SK-N-SH (cell line): ENCODE measurements at regions not wholly inside any gene's neighbourhood (a gene's known extent, or its start where the extent isn't known, plus 50 kb on each side); places are given as distances from the start of the nearest gene placed in this dataset.

Source experiments
- CTCF ChIA-PET: fragments of 300-600, 350-600 bp; formaldehyde crosslinking; extraction: SDS; loops from one replicate; lab custom pipeline; 2021; lab: Yijun Ruan, JAX
- POLR2A ChIA-PET: fragments of 350-600 bp; sonication (Branson Sonifier 250); formaldehyde crosslinking; extraction: SDS; loops from one replicate; lab custom pipeline; 2020; ENCODE audit warnings: antibody characterized with exemption, inconsistent platforms; lab: Yijun Ruan, JAX
- DNase-seq: peaks from one replicate; pipeline ENCODE4 v3.0.0; 2012
- H2AFZ ChIP-seq: fragments of 200-600 bp; sonication (generic); 2 replicates; pipeline ENCODE4 v1.8.1; 2016; ENCODE audit warnings: antibody characterized with exemption, mild to moderate bottlenecking, low read depth
- H3F3A ChIP-seq: fragments of 200-600 bp; sonication (generic); replicated peaks from 2 replicates; pipeline ENCODE3; 2016; ENCODE audit warnings: antibody characterized with exemption, mild to moderate bottlenecking; ENCODE audit not compliant: insufficient read depth
- H3K27ac ChIP-seq, 2 experiments: fragments of 200-500 bp in 1 of 2; fragments of 200-600 bp in 1 of 2; sonication (Bioruptor generic) in 1 of 2; sonication (generic), shearing (Covaris generic) in 1 of 2; 2 replicates each; pipeline versions ENCODE4 v1.5.1 to v1.6.1; 2014 to 2016; ENCODE audit warnings: low read depth in 2 of 2, inconsistent platforms in 1 of 2, low read length in 1 of 2, mild to moderate bottlenecking in 1 of 2, mixed read lengths in 1 of 2
- H3K27me3 ChIP-seq: fragments of 200-600 bp; sonication (generic), shearing (Covaris generic); 2 replicates; pipeline ENCODE4 v1.6.1; 2016; ENCODE audit warnings: mixed run types; ENCODE audit not compliant: insufficient read depth
- H3K36me3 ChIP-seq, 2 experiments: fragments of 200-500 bp in 1 of 2; fragments of 200-600 bp in 1 of 2; sonication (Bioruptor generic) in 1 of 2; sonication (generic) in 1 of 2; replicated peaks in 1 of 2; 2 replicates each; pipeline versions ENCODE3 to v1.5.1; 2014 to 2016; ENCODE audit warnings: low read length in 1 of 2, mild to moderate bottlenecking in 1 of 2; ENCODE audit not compliant: insufficient read depth in 2 of 2, control insufficient read depth in 1 of 2
- H3K4me1 ChIP-seq, 2 experiments: fragments of 200-500 bp in 1 of 2; fragments of 200-600 bp in 1 of 2; sonication (Bioruptor generic) in 1 of 2; sonication (generic), shearing (Covaris generic) in 1 of 2; 2 replicates each; pipeline versions ENCODE4 v1.5.1 to v1.6.1; 2014 to 2016; ENCODE audit warnings: low read depth in 1 of 2, low read length in 1 of 2, mixed run types in 1 of 2; ENCODE audit not compliant: insufficient read depth in 2 of 2, control insufficient read depth in 1 of 2
- H3K4me2 ChIP-seq: fragments of 200-600 bp; sonication (generic), shearing (Covaris generic); 2 replicates; pipeline ENCODE4 v1.6.1; 2017; ENCODE audit warnings: mixed run types
- H3K4me3 ChIP-seq, 2 experiments: fragments of 200-500 bp in 1 of 2; fragments of 200-600 bp in 1 of 2; sonication (Bioruptor generic) in 1 of 2; sonication (generic), shearing (Covaris generic) in 1 of 2; 2 replicates each; pipeline versions ENCODE4 v1.5.1 to v1.8.1; 2014 to 2016; ENCODE audit warnings: low read depth in 2 of 2, inconsistent platforms in 1 of 2, low read length in 1 of 2, mild to moderate bottlenecking in 1 of 2, mixed read lengths in 1 of 2, moderate library complexity in 1 of 2
- H3K79me2 ChIP-seq: fragments of 200-600 bp; sonication (generic); 2 replicates; pipeline ENCODE4 v1.8.1; 2017; ENCODE audit warnings: mild to moderate bottlenecking; ENCODE audit not compliant: insufficient read depth
- H3K9ac ChIP-seq: fragments of 200-600 bp; sonication (generic); 2 replicates; pipeline ENCODE4 v1.6.1; 2017; ENCODE audit warnings: mixed run types
- H3K9me2 ChIP-seq: fragments of 200-600 bp; sonication (generic); 2 replicates; pipeline ENCODE4 v1.6.1; 2017; ENCODE audit warnings: mixed run types
- H3K9me3 ChIP-seq: fragments of 200-600 bp; sonication (generic); 2 replicates; pipeline ENCODE4 v1.6.1; 2017; ENCODE audit warnings: mixed run types, mild to moderate bottlenecking, moderate library complexity
- H4K20me1 ChIP-seq: fragments of 200-600 bp; sonication (generic); 2 replicates; pipeline ENCODE4 v1.6.1; 2017; ENCODE audit warnings: mild to moderate bottlenecking, mixed run types; ENCODE audit not compliant: insufficient read depth
- CHD2 ChIP-seq: fragments of 150-350 bp; IDR thresholded peaks from 2 replicates; pipeline ENCODE4 v1.6.1; 2018; ENCODE audit warnings: low read length; ENCODE audit not compliant: partially characterized antibody
- EP300 ChIP-seq, 2 experiments: IDR thresholded peaks; 2 replicates each; pipeline versions ENCODE4 v1.4.0 to v1.6.1; 2012; ENCODE audit warnings: borderline replicate concordance in 1 of 2, low read depth in 1 of 2, low read length in 1 of 2
- EZH2phosphoT487 ChIP-seq: fragments of 200-600 bp; sonication (generic); IDR thresholded peaks from 2 replicates; pipeline ENCODE4 v1.6.1; 2017; ENCODE audit warnings: low read depth, mixed run types, mild to moderate bottlenecking, antibody characterized with exemption, moderate library complexity, borderline replicate concordance
- FOXM1 ChIP-seq: IDR thresholded peaks from 2 replicates; pipeline ENCODE4 v1.4.0; 2012; ENCODE audit warnings: low read depth, mild to moderate bottlenecking
- GABPA ChIP-seq: IDR thresholded peaks from 2 replicates; pipeline ENCODE4 v1.4.0; 2012; ENCODE audit warnings: low read depth, mild to moderate bottlenecking
- JUND ChIP-seq: IDR thresholded peaks from 2 replicates; pipeline ENCODE4 v1.4.0; 2012
- MEF2A ChIP-seq: IDR thresholded peaks from 2 replicates; pipeline ENCODE4 v1.4.0; 2012; ENCODE audit warnings: low read depth, borderline replicate concordance
- MXI1 ChIP-seq: IDR thresholded peaks from 2 replicates; pipeline ENCODE4 v1.6.1; 2012; ENCODE audit warnings: mild to moderate bottlenecking, low read depth, low read length, improper control_type of control experiment
- PBX3 ChIP-seq: IDR thresholded peaks from 2 replicates; pipeline ENCODE4; 2012
- RAD21 ChIP-seq: IDR thresholded peaks from 2 replicates; pipeline ENCODE4 v1.6.1; 2012; ENCODE audit warnings: mild to moderate bottlenecking, low read length
- RCOR1 ChIP-seq: fragments of 150-350 bp; IDR thresholded peaks from 2 replicates; pipeline ENCODE4 v1.6.1; 2017; ENCODE audit warnings: antibody characterized with exemption, low read length
- REST ChIP-seq: IDR thresholded peaks from 2 replicates; pipeline ENCODE4 v1.6.1; 2012; ENCODE audit warnings: mild to moderate bottlenecking, low read depth, low read length, moderate library complexity
- RFX5 ChIP-seq: IDR thresholded peaks from 2 replicates; pipeline ENCODE4 v1.6.1; 2012; ENCODE audit warnings: mild to moderate bottlenecking, improper control_type of control experiment, low read length
- SMC3 ChIP-seq: IDR thresholded peaks from 2 replicates; pipeline ENCODE4 v1.6.1; 2012; ENCODE audit warnings: low read depth, low read length, improper control_type of control experiment
- TEAD4 ChIP-seq: IDR thresholded peaks from 2 replicates; pipeline ENCODE4 v1.4.0; 2012; ENCODE audit warnings: mild to moderate bottlenecking, borderline replicate concordance; ENCODE audit not compliant: insufficient read depth
- YY1 ChIP-seq: IDR thresholded peaks from 2 replicates; pipeline ENCODE4 v1.4.0; 2012; ENCODE audit warnings: low read depth, mild to moderate bottlenecking
- WGBS: methylation state at CpG from one replicate; pipeline ENCODE4 v1.1.6; 2017; ENCODE audit warnings: low lambda C conversion rate; 5-methylcytosine and 5-hydroxymethylcytosine counted together

GRCh38 chr3:78519281-78519680 is 1248.5 kb downstream of the ROBO1 start:
- no peak for DNase-seq
- WGBS: 45% methylated on average over 2 of the region's 2 CpGs

GRCh38 chr3:78529601-78530000 is 1238.2 kb downstream of the ROBO1 start:
- Histone ChIP-seq H3K4me2 (no peak overlapping the region), H2AFZ (no peak overlapping the region), H3K4me3 (no peak overlapping the region), H3K4me1 (no peaks in the 10 kb centered on the region), H3K9me2 (no peaks in the 10 kb centered on the region), H3K36me3 (no peaks in the 10 kb centered on the region), H4K20me1 (no peaks in the 10 kb centered on the region), H3K9ac (no peak overlapping the region), H3K27ac (no peak overlapping the region), H3K79me2 (no peaks in the 10 kb centered on the region), H3K9me3 (no peaks in the 10 kb centered on the region), H3K27me3 (no peaks in the 10 kb centered on the region), H3F3A (no peaks in the 10 kb centered on the region)
- DNase-seq: no peak
- TF ChIP-seq MEF2A: no peak
- no peak for TF ChIP-seq YY1
- no peak for TF ChIP-seq TEAD4
- TF ChIP-seq RFX5: no peak
- no peak for TF ChIP-seq JUND
- no peak for TF ChIP-seq CHD2
- no peak for TF ChIP-seq GABPA
- no peak for TF ChIP-seq RAD21
- no peak for TF ChIP-seq SMC3
- no peak for TF ChIP-seq RCOR1
- TF ChIP-seq MXI1: no peak
- TF ChIP-seq EP300 (IDR thresholded peaks at IDR 0.05; ENCODE audit: borderline replicate concordance in 1 of 2, low read depth in 1 of 2, low read length in 1 of 2): no peak
- POLR2A ChIA-PET: no interaction called here
- CTCF ChIA-PET: no interaction called here
- WGBS: 53% methylated on average over 3 of the region's 3 CpGs

More at GRCh38 chr3:78519281-78519680, 1248.5 kb downstream of the ROBO1 start:
- ChIA-PET POLR2A (no interaction called here), CTCF (no interaction called here)
- Histone ChIP-seq H3K9ac (no peak overlapping the region), H2AFZ (no peak overlapping the region), H3K4me3 (no peak overlapping the region), H3K4me1 (no peaks in the 10 kb centered on the region), H3K9me2 (no peaks in the 10 kb centered on the region), H3K9me3 (no peaks in the 10 kb centered on the region), H3K79me2 (no peaks in the 10 kb centered on the region), H3K36me3 (no peaks in the 10 kb centered on the region), H3F3A (no peaks in the 10 kb centered on the region), H3K27me3 (no peaks in the 10 kb centered on the region), H4K20me1 (no peaks in the 10 kb centered on the region), H3K27ac (no peak overlapping the region), H3K4me2 (no peak overlapping the region)
- TF ChIP-seq PBX3: no peak
- TF ChIP-seq MEF2A: no peak
- TF ChIP-seq FOXM1: no peak
- TF ChIP-seq EZH2phosphoT487: no peak
- no peak for TF ChIP-seq REST
